CD4-positive, alpha-beta T cell (primary cell): ENCODE measurements at regions not wholly inside any gene's neighbourhood (a gene's known extent, or its start where the extent isn't known, plus 50 kb on each side); places are given as distances from the start of the nearest gene placed in this dataset.

ENCODE experiments used
- ATAC-seq: fragments of 200-7000 bp; cut with Tn5 transposase; one replicate; pipeline ENCODE4 v1.10.0; 2022; ENCODE audit warnings: mild to moderate bottlenecking; ENCODE audit not compliant: poor library complexity
- CTCF ChIA-PET: fragments of 350-600 bp; sonication (Branson Sonifier 250); formaldehyde crosslinking; loops from one replicate; lab custom pipeline; 2021; ENCODE audit warnings: antibody characterized with exemption, inconsistent platforms; lab: Charles Lee
- POLR2A ChIA-PET: fragments of 350-600 bp; sonication (Branson Sonifier 250); formaldehyde crosslinking; loops from one replicate; lab custom pipeline; 2021; ENCODE audit warnings: antibody characterized with exemption, inconsistent platforms; lab: Charles Lee
- DNase-seq, 14 experiments: peaks; one replicate each; pipeline ENCODE4 v3.0.0-alpha.2; 2013 to 2020; ENCODE audit warnings: mixed read lengths in 2 of 14
- H3K27ac ChIP-seq, 2 donors: one replicate each; pipeline versions ENCODE4 v1.5.1 to v1.7.0; 2013; ENCODE audit warnings: low read length in 2 of 2, low read depth in 1 of 2, mild to moderate bottlenecking in 1 of 2
- H3K27me3 ChIP-seq, 2 experiments: 1 replicate in 1 of 2; 2 replicates in 1 of 2; pipeline versions ENCODE4 v1.6.1 to v1.7.0; 2013; ENCODE audit warnings: low read length in 2 of 2, control low read depth in 1 of 2, mild to moderate bottlenecking in 1 of 2, moderate library complexity in 1 of 2; ENCODE audit not compliant: insufficient read depth in 2 of 2, control insufficient read depth in 1 of 2
- H3K36me3 ChIP-seq: one replicate; pipeline ENCODE4 v1.6.1; 2013; ENCODE audit warnings: low read length, control low read depth; ENCODE audit not compliant: insufficient read depth
- H3K4me1 ChIP-seq: one replicate; pipeline ENCODE4 v1.6.1; 2013; ENCODE audit warnings: low read length, control low read depth; ENCODE audit not compliant: insufficient read depth
- H3K4me3 ChIP-seq: one replicate; pipeline ENCODE4 v1.5.1; 2013; ENCODE audit warnings: mild to moderate bottlenecking, low read length, moderate library complexity
- H3K9me3 ChIP-seq, 2 experiments: 1 replicate in 1 of 2; 2 replicates in 1 of 2; pipeline versions ENCODE4 v1.6.1 to v1.7.0; 2013; ENCODE audit warnings: low read length in 2 of 2, mild to moderate bottlenecking in 2 of 2, control low read depth in 1 of 2, moderate library complexity in 1 of 2; ENCODE audit not compliant: control insufficient read depth in 1 of 2, insufficient read depth in 1 of 2
- H3K27ac Mint-ChIP-seq: one replicate; pipeline ENCODE4 v1.8.0; 2020; ENCODE audit warnings: mixed read lengths
- H3K27me3 Mint-ChIP-seq: one replicate; pipeline ENCODE4 v1.8.0; 2021; ENCODE audit warnings: mixed read lengths
- H3K36me3 Mint-ChIP-seq: one replicate; pipeline ENCODE4 v1.8.0; 2021; ENCODE audit warnings: low read depth, mixed read lengths
- H3K4me1 Mint-ChIP-seq: one replicate; pipeline ENCODE4 v1.8.0; 2021; ENCODE audit warnings: low read depth, mixed read lengths
- H3K4me3 Mint-ChIP-seq: one replicate; pipeline ENCODE4 v1.8.0; 2020; ENCODE audit warnings: mild to moderate bottlenecking, mixed read lengths
- H3K9me3 Mint-ChIP-seq: one replicate; pipeline ENCODE4 v1.8.0; 2020; ENCODE audit warnings: mixed read lengths
- intact Hi-C, 2 experiments: fragments of 100-400 bp; cut with DNase I in 1 of 2; cut with micrococcal nuclease in 1 of 2; formaldehyde crosslinking; loops; one replicate each; pipeline versions ENCODE4 v1.15.1 to v1.9.0; 2023 to 2025; cut with DNase I, micrococcal nuclease
- TF ChIP-seq, protein P1 (sequence below): fragments of 200-600 bp; IDR thresholded peaks from one replicate; pipeline ENCODE4 v1.8.0; 2022; ENCODE audit warnings: antibody characterized with exemption, mild to moderate bottlenecking

DNA sequence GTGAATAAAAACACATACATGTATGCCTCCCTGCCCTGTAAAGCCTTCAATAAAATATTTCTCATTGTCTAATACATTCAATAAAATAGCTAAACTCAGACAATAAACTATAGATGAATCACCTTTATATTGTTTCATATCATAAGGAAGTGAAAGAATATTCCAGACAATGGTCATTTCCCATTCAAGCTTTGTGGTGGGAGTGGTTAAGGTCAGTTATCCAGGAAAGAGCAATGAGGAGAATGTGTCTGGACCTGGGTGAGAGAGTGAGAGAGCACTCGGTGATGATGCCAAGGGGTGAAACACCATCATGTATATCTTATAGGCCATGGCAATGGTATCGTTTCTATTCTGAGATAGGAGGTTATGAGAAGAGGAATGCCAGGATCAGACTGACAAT is 197.8 kb downstream of the PDHA2 start:
- Mint-ChIP-seq H3K4me3 (no peak overlapping the region), H3K27me3 (no peaks in the 10 kb centered on the region), H3K36me3 (no peaks in the 10 kb centered on the region), H3K27ac (no peak overlapping the region), H3K4me1 (no peaks in the 10 kb centered on the region), H3K9me3 (peaks cover 2% of the 10 kb centered on the region)
- POLR2A ChIA-PET = no interaction called here
- Histone ChIP-seq H3K27ac (no peak overlapping the region), H3K4me1 (no peaks in the 10 kb centered on the region), H3K27me3 (no peaks in the 10 kb centered on the region), H3K36me3 (no peaks in the 10 kb centered on the region), H3K4me3 (no peak overlapping the region), H3K9me3 (no peaks in the 10 kb centered on the region)
- CTCF ChIA-PET = no interaction called here
- TF ChIP-seq, protein P1, sequence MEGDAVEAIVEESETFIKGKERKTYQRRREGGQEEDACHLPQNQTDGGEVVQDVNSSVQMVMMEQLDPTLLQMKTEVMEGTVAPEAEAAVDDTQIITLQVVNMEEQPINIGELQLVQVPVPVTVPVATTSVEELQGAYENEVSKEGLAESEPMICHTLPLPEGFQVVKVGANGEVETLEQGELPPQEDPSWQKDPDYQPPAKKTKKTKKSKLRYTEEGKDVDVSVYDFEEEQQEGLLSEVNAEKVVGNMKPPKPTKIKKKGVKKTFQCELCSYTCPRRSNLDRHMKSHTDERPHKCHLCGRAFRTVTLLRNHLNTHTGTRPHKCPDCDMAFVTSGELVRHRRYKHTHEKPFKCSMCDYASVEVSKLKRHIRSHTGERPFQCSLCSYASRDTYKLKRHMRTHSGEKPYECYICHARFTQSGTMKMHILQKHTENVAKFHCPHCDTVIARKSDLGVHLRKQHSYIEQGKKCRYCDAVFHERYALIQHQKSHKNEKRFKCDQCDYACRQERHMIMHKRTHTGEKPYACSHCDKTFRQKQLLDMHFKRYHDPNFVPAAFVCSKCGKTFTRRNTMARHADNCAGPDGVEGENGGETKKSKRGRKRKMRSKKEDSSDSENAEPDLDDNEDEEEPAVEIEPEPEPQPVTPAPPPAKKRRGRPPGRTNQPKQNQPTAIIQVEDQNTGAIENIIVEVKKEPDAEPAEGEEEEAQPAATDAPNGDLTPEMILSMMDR = no peak
- intact Hi-C loops = no loop called here
- DNase-seq (no peak), ATAC-seq (no peak)

DNA sequence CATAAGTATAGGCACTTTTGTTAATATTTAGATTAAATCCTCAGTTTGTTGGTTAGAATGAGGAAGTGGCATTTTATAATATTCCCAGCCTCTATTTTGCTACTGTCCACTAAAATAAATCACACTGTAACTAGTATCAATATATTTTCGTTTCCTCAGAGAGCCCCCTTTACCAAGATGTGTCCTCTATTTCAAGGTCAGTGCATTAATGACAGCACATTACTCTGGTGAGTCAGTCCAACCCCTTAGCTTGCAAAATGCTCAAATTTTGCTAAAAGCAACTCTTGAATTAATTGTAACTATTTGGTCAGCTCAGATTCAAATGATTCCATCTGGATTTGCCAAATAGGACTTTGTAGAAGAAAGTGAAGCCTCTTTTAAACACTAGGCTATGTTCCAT is 199.3 kb downstream of the PDHA2 start:
- TF ChIP-seq, protein P1 = no peak
- Histone ChIP-seq H3K4me3 (no peak overlapping the region), H3K4me1 (no peaks in the 10 kb centered on the region), H3K27me3 (no peaks in the 10 kb centered on the region), H3K9me3 (no peaks in the 10 kb centered on the region), H3K27ac (no peak overlapping the region), H3K36me3 (no peaks in the 10 kb centered on the region)
- intact Hi-C loops = no loop called here
- CTCF ChIA-PET = no interaction called here
- Mint-ChIP-seq H3K4me1 (no peaks in the 10 kb centered on the region), H3K27me3 (no peaks in the 10 kb centered on the region), H3K4me3 (no peak overlapping the region), H3K27ac (no peak overlapping the region), H3K9me3 (peaks cover 2% of the 10 kb centered on the region), H3K36me3 (no peaks in the 10 kb centered on the region)
- ATAC-seq (no peak), DNase-seq (no peak)
- POLR2A ChIA-PET = no interaction called here

DNA sequence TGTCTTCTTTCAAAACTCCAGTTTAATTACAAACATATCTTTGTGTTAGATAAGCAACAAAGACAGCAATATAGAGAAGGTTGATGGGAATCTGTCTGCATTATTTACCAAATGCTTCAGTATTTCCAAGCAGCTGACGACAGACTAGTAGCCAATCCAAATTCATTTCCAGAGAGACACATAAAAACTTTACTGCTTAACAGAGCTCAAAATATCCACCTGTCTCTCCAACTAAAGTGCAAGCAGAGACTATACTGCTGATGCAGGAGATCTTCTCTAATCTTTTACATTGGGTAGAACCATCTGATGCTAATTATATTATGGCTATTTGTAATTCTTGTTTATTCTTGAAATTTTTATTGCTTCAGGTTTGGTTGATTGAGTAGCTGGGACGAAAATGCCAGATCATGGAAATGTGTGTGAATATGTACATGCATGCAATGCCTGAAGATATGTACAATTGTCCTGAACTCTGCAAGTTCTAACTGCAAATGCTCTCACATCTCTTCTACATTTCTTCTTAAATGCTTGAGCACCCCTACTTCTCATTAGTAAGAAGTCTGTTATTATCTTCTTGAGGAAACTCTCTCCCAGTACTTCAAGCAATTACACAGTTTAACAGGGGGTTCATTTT is 200.0 kb downstream of the PDHA2 start:
- H3K27me3 ChIP-seq = no peaks in the 10 kb centered on the region
- TF ChIP-seq, protein P1 = no peak
- DNase-seq = no peak
- intact Hi-C loops = no loop called here
- H3K4me3 ChIP-seq = no peak overlapping the region
- Mint-ChIP-seq H3K4me1 (no peaks in the 10 kb centered on the region), H3K27me3 (no peaks in the 10 kb centered on the region), H3K4me3 (no peak overlapping the region), H3K36me3 (no peaks in the 10 kb centered on the region), H3K9me3 (peaks cover 2% of the 10 kb centered on the region), H3K27ac (no peak overlapping the region)
- POLR2A ChIA-PET = interaction anchor here (0.7 kb wide), 1 partner anchor 8 kb away, joined by 3 read pairs; no protein-coding TSS in a partner anchor
- no peaks in the 10 kb centered on the region for H3K9me3 ChIP-seq
- H3K36me3 ChIP-seq = no peaks in the 10 kb centered on the region
- CTCF ChIA-PET = interaction anchor here (0.5 kb wide), 1 partner anchor 1142 kb away, joined by 3 read pairs; no protein-coding TSS in a partner anchor
- ATAC-seq = no peak
- no peak overlapping the region for H3K27ac ChIP-seq
- no peaks in the 10 kb centered on the region for H3K4me1 ChIP-seq
